GM13977 (cell line): ENCODE measurements at regions not wholly inside any gene's neighbourhood (a gene's known extent, or its start where the extent isn't known, plus 50 kb on each side); places are given as distances from the start of the nearest gene placed in this dataset.

Source experiments
- DNase-seq: peaks from one replicate; pipeline ENCODE4 v3.0.0; 2012; ENCODE audit warnings: low spot score
- CTCF ChIP-seq: IDR thresholded peaks from 2 replicates; pipeline ENCODE4 v1.5.1; 2012; ENCODE audit warnings: mild to moderate bottlenecking, control low read depth; ENCODE audit not compliant: insufficient read depth; ENCODE audit errors: extremely low read depth, missing control alignments
- in situ Hi-C: fragments of 300-500 bp; cut with MboI; formaldehyde crosslinking; loops from one replicate; pipeline ENCODE4 v1.12.0; 2022; ENCODE audit warnings: low sequenced_read_pairs, low pct_unique_long_range_greater_than_20kb, mixed read lengths, inconsistent platforms; ENCODE audit not compliant: unreplicated experiment

- in situ Hi-C loops: loop anchor here (25.0 kb wide), 2 partner anchors 487 to 687 kb away; partner anchors contain the start of gene ZNF608
- DNase-seq: no peak
- no peak for TF ChIP-seq CTCF
These were observed 678.1 kb upstream of the ZNF608 start for GRCh38 chr5:125424402-125425141.

GRCh38 chr5:125429498-125429897 is 683.1 kb upstream of the ZNF608 start:
- DNase-seq: no peak
- TF ChIP-seq CTCF: no peak
- in situ Hi-C loops: no loop called here

- no peak for DNase-seq
- TF ChIP-seq CTCF: no peak
- in situ Hi-C loops: no loop called here
These were observed 687.0 kb upstream of the ZNF608 start for GRCh38 chr5:125433457-125433856.

- TF ChIP-seq CTCF: no peak
- DNase-seq: no peak
- in situ Hi-C loops: no loop called here
These were observed 692.8 kb upstream of the ZNF608 start for GRCh38 chr5:125439243-125439642.

GRCh38 chr5:125440905-125441304 is 694.5 kb upstream of the ZNF608 start:
- in situ Hi-C loops: no loop called here
- TF ChIP-seq CTCF: no peak
- DNase-seq: no peak

- DNase-seq: no peak
- no peak for TF ChIP-seq CTCF
- in situ Hi-C loops: no loop called here
These were observed 700.5 kb upstream of the ZNF608 start for GRCh38 chr5:125446986-125447385.
